NCI-H1694 treated with DMSO at 0.1 percent for 48 hours (cell line): ENCODE measurements at regions not wholly inside any gene's neighbourhood (a gene's known extent, or its start where the extent isn't known, plus 50 kb on each side); places are given as distances from the start of the nearest gene placed in this dataset.

Experiments
- DNase-seq: peaks from one replicate; lab custom pipeline; 2025; lab: John Stamatoyannopoulos, UW

DNA sequence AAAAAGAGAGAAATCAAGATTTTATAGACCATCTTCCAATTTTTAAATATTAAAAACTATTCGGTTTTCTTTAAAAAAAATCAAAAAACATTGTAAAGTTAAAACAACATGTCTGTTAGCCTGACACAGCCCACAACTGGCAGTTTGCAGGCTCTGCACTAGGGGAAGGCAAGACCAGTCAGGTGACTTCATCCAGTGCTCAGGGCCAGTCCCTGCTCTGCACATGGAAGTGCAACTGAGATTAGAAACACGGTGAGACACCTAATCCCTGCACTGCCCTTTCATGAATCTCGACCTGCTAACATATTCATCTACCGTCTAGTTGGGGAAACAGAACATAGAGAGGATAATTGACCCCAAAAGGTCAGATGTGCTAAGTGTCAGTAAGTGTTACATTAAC, 135.2 kb downstream of the BARD1 start:
- no peak for DNase-seq

DNA sequence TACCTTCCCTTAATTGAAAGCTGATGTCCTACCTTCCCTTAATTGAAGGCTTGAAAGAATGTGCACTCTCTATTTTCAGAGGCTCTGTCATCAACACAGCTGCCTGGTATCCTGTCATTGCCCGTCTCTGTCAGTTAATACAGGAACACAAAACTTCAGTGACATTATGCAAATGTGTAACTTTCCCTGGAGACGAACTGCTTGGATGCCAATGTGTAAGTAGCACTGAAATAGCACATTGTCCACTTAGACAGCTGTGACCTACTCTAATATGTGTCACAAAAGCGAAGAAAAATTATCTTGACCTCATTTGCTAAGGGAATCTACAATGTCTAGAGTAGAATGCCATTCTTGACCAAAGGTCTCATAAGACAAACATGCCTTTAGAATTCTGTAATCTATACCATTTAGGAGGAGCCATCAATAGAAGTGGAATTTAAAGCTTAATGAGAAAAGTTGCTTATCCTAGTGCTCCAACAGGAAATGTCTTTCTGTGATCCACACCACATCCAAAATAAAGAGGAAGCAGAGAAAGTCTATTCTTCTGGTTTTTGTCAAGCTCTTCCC, 138.1 kb downstream of the BARD1 start:
- DNase-seq, result no peak

DNA sequence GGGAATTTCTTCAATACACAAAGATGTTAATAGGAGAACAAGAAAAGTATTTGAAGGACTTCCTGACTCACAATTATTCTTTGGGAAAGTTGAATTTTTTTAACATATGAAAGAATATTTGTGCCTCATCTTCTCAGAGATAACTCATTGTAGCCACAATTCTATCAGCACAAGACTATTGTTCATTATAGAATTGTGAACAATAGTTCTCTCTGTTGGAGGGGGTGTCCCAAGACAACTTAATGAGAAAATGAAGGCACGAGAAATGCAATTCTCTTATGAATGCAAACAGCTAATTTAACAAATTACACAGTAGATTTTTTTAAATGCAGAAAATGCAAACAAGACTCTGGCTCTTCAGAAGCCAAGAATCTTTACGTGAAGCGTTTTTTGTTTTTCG, 157.0 kb downstream of the BARD1 start:
- DNase-seq, result no peak

DNA sequence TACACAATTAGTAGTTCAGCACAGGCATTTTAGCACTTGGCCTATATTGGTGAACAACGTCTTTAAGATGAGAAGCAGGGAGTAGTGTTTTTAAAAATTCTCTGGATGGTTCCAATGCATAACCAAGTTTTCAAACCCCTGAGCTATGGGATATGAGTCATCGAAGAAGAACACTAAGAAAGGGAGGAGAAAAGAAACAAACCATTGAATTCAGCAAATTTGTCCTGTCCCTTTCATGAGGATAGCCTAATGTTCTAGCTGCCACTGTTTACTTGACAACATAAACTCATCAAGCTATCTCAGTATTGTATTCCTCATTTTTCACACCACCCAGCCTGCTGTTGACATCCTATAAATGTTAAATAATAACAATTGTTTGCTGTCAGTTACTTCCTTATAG, 158.0 kb downstream of the BARD1 start:
- no peak for DNase-seq

DNA sequence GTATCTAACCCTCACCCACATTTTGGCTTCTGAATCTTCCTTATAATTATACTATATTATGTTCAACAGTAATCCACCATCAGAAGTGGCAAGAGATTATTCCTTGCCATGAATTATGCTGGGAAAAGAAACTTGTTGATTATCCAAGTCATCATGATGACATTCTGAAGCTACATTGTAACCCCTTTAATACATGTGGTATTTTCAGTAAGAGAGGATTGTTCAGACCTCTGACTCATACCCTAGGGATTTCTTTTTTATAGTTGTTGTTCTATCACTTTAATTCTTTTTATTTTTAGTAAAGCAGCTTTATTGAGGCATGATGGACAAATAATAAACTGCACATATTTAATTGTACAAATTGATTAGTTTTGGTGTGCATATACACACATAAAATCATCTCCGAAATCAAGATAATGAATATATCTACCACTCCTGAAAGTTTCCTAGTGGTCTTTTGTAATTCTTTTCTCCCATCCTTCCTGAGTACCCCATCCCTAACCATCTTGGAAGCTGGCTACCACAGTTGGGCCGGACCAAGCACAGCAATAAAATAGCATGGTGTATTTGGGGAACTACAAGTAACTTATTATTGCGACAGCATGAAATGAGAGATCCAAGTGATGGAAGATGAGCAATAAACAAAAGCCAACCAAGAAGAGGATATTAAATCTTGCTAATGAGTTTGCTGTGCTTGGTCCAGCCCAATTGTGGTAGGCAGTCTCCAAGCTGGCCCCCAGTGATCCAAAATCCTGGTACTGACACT, 159.9 kb downstream of the BARD1 start:
- DNase-seq, result no peak

DNA sequence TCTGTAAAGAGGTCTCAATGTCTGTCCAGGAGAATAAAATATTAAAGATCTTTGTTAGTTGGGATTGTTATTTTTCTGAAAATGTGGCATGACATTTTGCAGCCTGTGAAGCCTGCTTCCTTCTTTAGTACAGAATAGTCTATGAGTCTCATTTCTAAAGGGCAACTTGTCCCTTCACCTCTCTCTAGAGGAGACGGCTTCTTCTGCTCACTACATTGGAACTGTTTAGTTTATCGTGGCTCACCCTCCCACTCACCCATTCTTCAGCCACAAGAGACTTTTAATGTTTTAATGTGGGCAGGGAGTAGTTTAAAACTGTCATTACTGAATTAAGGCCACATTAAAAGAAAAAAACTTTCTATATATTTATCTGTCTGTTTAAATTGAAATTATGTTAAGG, 161.0 kb downstream of the BARD1 start:
- DNase-seq, result no peak

DNA sequence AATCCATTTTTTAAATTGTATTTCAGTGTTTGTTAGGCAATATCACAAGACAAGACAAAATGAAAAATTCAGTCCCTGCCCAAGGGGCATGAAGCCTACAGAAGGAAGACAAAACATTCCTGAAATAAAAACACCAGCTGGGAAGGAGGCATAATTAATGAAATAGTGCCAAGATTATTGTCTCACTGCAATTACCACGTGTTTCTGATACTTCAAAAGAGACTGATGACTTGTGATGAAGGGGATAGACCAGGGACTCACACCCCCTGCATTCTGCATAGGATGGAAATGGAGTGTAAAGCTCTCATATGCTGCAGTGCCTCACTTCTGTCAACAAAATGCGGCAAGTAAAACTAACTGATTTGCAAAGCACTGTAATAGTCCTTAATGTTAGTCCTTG, 178.1 kb downstream of the BARD1 start:
- no peak for DNase-seq

DNA sequence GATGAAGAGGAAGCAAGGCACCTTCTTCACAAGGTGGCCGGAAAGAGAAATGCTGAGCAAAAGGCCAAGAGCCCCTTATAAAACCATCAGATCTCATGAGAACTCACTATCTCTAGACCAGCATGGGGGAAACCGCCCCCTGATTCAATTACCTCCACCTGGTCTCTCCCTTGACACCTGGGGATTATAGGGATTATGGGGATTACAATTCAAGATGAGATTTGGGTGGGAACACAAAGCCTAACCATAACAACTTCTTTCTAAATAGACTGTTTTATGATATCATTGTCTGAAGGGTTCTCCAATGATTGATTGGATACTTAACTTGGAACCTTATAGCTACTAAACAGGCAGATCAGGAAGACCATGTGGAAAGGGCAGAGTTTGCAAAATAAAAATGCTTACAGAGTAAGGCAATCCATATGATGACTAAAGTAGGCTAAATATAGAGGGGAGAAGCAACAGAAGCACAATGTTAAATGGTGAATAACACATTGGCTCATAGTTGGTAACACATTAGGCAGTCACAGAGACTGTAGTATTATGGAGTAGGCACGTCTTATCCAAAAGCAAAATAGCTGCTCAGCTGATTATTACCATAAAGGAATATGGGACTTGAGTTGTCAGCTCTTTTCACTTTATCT, 179.0 kb downstream of the BARD1 start:
- DNase-seq, result no peak

DNA sequence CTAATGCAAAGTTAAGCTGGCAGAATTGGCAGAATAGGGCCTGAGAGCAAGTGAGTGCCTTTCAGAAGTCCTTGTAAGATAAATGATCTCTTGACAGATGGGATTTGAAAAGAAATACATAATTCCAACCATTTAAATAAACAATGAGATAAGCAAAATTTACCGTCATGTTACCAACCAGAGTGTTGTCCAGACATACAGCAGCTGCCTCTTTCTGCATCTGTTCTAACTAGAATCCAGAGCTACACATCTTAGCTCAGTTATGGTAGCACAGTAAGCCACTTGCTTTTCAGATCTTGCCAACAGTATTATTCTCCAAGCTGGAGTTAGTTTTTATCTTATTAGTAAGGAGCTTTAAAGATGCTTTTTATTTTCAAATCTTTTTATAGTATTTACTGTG, 179.6 kb downstream of the BARD1 start:
- peak; percentile 27 for DNase-seq
